Colon (tissue), 2 donors: ENCODE measurements at regions not wholly inside any gene's neighbourhood (a gene's known extent, or its start where the extent isn't known, plus 50 kb on each side); places are given as distances from the start of the nearest gene placed in this dataset.

Source experiments
- FAIRE-seq: peaks from 2 replicates; lab custom pipeline; 2012; peaks lifted over from hg19 to GRCh38; lab: Jason Lieb, UNC
- donor health status: control.
- donor health status: control.

DNA sequence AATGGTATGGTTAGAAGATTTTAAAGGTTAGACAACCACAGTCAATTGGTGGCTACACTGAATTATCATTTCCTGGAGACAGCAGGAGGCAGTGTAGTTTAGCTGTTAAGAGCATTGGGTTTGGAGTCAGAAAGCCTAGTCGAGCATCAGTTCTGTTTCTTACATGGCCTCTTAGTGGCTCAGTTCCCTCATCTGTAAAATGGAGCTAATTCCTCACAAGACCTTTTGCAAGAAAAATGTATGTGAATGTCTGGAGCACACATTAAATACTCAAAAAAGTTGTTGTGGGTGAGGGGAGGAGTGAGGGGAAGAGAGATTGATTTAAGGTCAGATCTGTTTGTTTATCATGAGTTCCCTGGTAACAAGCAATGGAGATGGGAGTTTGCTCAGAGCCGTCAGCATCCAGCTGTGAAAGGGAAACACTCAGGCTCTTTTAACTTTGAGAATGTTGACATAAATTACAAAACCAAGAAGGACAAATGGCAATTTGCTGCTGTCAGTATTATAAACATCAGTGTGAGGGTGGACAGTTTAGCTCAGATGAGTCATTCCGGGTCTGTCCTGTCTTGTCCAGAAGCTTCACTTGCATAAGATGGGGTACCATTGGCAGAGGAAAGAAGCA, 98.2 kb upstream of the PGRMC2 start:
- no peak for FAIRE-seq

DNA sequence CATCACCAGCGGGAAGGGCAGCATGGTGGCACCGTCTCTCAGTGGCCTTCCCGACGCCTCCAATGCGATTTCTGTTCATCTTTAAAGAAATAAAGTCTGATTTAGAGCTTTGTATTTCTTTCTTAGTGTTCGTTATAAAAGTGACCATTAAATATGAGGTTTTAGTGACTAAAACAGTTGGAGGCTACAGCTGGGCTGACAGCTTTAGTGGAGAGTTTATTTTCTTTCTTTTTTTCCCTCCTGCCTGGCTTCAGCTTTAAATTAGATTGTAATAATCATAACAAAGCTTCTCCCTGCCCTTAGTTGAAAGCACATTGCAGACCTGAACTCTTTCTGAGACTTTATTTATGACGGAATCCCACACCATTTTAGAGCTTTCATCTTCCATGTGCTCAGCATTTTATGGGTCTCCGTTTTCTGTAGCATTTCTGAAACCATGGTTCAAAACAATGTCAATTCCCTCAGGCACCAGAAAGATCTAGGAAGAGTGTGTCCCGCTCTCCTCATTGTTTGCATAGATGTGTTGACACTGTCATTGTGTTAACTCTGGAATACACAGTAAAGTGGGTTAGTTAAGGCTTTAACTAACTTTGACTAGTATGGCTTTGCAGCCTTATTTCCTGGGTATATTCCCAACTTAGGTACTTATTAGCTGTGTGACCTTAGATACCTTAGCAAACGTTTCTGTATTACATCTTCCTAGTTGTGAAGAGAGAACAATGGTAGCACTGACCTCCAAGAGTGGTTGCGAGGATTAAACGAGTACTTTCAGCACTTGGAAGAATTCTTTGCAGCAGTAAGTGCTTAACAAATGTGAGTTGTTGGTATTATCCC, 97.4 kb upstream of the PGRMC2 start:
- FAIRE-seq: no peak

DNA sequence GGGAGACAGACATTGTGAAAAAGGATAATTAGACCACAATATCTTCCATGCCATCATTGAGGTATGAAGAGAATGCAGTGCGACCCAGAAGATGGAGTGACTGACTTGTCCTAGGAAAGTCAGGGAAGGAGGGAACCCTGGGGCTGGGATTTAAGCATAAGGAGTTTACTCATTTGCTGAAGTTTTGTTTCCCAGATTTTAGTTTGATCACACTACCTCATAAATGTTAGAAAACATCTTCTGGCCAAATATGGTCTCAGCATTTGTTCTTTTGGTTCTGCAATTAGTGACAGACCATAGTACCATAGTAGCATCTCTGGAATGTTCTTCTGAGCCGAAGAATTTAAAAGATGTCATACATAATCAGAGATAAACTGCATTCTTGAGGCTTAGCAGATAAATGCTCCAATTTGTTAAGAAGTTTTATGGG, 96.5 kb upstream of the PGRMC2 start:
- FAIRE-seq: no peak

DNA sequence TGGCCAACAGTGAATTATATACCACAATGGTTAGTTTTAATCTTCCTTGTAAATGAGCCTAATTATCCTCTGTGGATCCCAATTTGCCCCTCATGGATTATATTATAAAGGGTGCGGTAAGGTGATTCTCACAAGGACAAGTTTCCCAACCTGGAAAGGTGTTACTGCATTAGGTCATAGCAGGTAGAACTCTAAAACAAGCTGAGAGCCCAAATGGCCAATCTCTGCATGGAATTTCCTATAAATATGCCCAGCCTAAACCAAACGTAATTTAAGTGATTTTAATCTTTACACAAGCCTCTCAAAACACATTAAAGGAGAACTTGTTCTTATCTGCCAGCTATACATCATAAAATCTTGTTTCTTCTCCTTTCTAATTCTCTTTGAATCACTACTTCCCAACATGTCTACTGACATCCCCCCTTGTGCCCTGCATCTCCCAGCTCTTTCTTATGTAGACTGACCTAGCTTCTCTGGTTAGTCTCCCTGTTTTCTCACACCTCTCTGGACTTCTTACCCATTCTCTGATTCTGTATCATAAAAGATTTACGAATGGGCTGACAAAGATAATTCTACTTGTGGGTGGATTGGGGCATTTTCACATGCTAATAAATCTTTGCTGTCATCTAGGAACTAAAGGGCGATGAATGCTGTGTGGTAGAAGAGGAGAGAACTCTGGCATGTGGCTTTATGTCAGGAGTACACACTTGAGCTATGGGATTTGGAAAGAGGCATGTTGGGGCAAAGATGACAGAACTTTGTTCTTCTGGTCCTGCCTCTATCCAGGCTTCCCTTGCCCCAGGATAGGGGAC, 94.3 kb upstream of the PGRMC2 start:
- FAIRE-seq: no peak

DNA sequence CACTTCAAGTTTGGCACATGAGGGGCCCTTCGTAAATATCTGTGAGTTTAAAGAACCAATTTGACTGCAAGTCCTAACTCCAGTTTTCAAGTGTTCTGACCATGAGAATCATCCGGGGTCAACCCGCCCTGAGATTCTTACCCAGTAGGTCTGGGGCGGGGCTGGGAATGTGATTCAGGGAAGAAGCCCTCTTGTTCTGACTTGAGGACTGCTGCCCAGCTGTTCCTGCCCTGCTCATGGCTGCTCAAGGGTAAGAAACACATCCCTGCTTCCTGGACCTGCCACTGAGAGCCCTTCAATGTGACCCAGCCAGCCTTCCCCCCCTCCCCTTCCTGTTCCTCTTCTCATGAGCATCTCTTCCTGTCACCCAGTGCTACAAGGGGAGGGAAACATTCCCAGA, 92.7 kb upstream of the PGRMC2 start:
- no peak for FAIRE-seq

DNA sequence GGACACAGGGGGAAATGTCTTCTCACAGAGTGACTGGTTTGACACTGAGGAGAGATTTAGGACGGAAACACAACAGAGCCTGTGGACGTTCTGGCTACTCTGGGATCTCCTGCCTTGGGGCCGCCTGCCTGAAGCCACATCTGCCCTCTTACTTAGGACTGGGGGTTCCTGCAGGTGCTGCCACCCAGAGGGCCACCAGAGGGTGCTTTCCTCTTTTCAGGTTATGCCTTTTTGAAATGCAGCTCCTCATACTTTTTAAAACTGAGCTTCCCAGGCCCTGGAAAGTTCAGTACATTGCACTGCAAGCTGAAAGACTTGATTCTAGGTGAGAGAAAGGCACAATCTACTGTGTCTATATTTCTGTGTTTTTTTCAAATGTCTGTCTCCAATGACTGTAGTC, 92.2 kb upstream of the PGRMC2 start:
- FAIRE-seq: no peak

DNA sequence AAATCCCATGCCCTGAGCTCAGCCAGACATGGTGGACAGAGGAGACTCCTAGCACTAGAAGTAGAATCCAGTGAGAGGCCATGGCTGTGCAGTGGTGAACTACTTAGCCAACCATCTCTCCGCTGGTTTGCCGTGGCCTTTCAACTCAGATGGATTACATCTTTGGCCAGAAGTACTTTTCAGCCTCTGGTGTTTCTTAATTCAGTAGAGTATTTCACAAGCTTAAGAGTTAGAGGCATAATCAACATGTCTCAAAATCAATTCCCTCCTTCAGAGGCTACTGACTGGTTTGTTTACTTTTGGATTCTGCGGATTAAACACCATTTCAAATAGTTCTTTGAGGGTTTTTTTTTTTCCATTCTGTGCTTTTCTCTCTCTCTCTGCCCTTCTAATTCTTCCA, 91.1 kb upstream of the PGRMC2 start:
- FAIRE-seq: no peak

DNA sequence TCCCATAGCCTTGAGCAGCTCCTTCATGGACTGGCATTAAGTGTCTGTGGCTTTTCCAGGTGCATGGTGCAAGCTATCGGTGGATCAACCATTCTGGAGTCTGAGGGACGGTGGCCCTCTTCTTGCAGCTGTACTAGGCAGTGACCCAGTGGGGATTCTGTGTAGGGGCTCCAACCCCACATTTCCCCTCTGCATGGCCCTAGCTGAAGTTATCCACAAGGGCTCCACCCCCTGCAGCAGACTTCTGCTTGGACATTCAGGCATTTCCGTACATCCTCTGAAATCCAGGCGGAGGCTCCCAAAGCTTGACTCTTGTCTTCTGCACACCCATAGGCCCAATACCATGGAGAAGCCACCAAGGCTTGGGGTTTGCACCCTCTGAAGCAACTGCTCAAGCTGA, 89.3 kb upstream of the PGRMC2 start:
- no peak for FAIRE-seq

DNA sequence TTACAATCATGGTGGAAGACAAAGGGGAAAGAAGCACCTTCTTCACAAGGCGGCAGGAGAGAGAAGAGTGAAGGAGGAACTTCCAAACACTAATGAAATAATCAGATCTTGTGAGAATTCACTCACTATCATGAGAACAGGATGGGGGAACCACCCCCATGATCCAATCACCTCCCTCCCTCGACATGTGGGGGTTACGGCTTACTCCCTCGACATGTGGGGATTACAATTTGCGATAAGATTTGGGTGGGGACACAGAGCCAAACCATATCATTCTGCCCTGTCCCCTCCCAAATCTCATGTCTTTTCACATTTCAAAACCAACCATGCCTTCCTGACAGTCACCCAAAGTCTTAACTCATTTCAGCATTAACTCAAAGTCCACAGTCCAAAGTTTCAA, 88.7 kb upstream of the PGRMC2 start:
- FAIRE-seq: no peak

DNA sequence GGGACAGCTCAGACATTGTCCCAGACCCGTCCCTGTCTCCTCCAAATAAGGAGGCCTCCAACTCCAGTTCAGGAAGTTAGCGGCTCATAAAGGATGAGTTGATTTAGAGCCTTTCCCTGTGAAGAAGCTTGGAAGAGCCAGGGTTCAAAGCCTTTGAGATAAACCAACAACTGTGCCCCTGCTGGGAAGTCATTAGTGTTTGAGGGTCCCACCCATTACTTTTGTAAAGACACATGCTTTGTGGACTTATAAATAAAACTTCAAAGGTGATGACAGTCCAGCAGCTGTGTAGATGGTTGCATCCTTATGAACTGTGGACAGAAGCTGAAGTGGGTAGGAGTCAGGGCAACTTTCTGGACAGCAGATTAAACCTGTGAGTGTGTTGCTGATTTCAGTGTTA, 86.0 kb upstream of the PGRMC2 start:
- no peak for FAIRE-seq

DNA sequence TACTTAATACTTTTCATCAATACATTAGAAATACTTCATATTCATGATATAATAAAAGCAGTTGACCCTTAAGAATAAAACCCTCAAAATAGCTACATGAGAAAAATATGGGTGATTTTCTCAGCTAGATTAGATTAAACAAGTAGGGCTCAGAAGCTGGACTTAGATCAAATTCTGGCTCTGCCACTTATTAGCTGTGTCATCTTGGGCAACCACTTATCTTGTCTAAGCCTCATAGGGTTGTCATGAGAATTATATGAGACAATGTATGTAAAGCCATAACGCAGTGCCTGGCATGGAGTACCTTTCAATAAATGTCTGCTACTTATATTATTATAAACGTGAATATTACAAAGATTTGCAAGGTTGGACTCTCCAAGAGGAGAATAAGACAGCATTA, 84.3 kb upstream of the PGRMC2 start:
- no peak for FAIRE-seq

DNA sequence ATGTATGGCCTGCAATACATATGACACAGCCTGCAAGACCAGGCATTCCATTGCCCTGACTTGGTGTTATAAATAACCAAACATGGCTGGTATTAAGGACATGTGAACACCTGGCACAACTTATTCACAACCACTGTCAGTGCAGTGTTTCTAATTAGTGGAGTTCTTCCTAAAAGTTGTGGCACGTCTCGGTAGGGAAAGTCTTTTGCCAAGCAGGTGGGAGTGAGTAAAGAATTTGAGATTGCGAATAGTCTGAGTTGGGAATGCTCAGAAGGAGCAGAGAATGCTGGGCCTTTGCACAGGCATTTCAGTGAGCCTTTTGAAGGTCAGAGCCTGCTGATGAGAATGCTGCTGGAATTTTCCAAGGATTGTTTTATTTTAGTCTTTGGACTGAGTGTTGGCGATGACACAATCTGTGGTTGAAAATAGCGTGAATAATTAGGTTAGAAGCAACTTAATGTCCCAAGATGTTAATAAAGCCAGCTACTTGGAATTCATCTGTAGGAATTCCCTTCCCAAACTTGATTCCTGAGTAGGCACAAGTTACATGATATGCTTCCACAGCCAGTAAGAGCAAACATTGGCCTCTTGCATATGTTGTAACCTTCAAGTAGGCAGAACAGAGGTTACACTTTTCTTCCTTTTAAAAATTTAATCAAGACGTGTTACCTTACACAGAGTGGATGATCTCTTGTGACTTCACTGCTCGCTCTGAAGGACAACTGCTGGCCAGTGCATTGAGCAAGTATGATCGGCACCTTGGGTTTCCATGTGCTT, 83.6 kb upstream of the PGRMC2 start:
- FAIRE-seq: no peak

DNA sequence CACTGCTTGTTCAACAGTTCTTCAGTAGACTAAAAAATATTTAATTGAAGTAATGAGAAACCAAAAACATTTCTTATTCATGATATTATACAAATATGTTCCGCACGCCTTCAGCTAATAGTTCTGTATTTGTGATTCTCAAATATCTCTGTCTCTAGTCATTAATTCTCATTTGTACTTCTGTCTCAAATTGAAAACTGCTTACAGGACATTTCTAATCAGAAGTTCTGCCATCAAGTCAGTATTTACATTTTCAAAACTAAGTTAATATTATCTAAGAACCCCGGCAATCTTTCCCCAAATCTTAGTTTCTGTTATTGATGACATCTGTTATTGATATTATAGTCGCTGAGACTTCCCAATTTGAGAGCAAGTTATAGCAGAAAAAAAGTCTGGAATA, 78.6 kb upstream of the PGRMC2 start:
- FAIRE-seq: no peak

DNA sequence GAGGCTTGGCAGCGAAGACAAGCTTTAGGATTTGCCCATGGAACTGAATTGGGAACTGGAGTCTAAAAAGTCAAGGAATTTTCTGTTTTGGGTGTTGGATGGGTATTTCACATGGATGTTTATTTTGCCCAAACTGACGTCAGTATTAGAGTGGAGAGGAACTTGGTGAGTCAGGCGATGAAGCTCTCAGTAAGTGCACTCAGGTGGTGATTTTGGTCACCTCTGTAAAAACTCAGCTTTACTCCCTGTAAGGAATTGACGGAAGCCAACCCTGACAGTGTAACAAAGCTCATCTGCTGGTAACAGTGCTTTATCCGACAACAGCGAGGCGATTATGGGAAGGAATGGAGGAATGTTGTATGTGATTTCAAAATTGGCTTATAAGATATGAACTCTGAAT, 77.0 kb upstream of the PGRMC2 start:
- no peak for FAIRE-seq

DNA sequence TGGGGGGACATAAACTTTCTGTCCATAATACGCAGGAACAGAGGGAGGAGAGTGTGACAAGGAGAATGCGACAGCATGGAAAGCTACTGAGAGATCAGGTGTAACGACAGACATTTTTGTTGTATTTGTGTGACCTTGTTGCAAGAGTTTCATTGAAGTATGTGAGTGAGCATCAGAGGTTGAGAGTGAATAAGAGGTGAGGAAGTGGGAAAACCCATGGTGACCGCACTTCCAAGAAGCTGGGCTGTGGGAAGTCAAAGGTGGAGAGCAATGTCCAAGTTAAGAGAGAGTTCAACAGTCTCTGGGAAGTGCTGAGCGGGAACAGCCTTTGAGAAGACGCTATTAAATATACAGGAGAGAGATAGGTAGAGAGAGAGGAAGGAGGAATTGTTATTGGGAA, 76.4 kb upstream of the PGRMC2 start:
- no peak for FAIRE-seq

DNA sequence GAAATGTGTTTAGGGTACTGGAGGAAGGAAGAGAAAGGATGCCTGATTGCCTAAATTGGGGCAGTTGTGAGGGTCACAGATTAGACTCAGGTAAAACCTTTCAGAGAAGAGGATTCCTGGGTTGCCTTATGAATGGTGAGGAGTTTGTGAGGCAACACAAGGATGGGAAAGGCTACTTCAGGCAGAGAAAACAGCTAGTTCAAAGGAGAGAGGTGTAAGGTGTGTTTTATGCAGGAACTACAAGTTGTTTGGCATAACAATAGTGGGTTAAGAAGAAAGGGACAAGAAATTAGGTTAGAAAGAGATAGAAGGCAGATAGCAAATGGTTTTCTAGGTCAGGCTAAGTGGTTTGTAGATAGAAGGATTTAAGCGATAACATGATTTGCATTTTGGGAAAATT, 75.1 kb upstream of the PGRMC2 start:
- no peak for FAIRE-seq

DNA sequence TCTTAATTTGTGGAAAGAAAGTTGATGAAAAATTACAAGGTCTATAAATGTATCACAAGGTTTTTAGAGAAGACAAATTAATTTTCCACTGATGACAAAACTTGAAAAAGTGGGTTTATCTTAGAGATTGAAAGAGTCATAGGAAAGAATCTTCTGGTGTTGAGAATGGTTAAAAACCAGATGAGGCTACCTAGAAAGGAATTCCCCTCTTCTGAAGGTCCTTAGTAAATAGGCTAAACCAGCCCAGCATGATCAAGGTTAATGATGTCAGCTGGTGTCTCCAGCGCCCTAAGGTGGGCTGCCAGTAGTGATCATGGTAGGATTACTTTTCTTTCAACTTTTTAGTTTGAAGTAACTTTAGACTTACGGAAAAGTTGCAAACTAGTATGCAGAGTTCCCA, 71.8 kb upstream of the PGRMC2 start:
- no peak for FAIRE-seq

DNA sequence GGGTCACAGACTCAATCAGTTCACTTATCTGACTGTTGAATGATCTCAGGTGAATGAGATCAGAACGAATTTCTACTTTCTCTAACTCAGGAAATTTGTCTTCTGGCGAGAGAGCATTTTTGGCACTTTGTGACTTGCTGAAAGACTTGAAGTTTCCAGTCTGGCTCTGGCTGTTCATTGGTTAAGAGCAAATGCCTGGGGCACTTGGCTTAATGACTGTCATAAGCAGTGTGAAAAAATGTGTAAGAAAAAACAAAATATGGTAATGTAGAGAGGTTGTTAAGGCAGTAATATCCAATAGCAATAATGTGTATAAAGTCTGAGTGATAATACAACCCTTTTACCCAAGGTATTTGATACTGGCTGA, 71.3 kb upstream of the PGRMC2 start:
- no peak for FAIRE-seq

DNA sequence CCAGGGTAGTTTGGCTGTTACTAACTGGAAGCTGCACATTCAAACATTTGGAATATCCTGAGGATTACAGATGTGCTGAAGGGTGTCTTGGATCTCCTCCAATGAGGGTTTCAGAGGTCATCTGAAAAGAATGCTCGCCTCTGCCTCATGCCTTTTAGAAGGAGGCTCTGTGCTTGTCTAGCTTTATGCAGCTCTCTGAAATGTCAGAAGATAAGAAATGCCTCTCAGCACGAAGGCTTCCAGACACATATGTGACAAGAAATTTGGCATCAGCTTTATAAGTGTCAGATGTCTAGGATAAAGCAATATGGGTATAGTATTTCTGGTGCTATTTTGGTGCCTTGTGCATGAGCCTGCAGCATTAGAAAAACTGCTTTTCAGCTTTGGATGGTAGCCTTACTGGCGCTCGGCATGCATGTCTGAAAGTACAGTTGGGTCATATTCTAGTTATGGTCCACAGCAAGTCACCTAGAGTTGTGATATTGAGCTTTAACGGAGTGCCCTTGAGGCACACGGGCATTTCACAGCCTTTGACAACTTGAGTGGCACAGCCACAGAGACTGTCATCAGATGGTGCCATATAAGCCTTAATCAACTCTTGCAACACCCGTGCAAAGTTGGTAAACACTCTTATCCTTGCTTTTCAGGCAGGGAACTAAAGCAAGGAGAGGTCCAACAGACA, 70.8 kb upstream of the PGRMC2 start:
- FAIRE-seq: no peak

DNA sequence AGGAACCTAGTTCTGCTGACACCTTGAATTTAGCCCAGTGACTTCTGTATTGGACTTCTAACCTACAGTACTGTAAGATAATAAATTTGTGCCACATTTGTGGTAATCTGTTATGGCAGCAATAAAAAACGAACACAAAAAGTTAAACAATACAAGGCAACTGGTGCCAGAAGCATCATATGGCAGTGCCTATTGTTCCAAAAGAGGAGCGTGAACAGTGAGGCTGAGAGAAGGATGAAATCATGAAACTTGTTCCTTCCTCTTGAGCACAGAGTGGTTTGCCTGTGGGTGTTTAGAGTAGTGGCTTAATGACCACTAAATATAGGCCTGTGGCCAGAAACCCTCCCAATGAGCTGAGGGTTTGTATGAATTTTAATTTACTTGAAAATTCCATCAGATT, 69.7 kb upstream of the PGRMC2 start:
- no peak for FAIRE-seq

DNA sequence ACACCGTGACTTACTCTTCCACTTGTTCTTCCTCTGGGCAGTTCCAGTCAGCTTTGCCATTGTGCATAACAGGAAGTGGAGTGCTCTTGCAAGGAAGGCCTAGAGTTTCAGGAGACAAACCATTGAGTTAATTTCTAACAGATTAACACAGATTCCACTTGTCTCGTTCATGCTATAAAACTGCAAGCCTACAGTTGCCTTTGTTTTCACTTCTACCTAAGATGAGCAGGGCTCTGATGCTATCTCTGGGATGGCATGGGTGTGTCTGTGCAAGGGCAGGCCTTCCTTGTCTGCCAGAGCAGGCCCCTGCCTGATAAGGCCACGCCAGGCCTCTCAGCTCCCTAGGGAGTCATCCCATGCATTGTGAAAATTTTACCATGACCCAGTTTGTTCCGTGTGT, 67.7 kb upstream of the PGRMC2 start:
- FAIRE-seq: no peak
